ENCODE measurements at regions not wholly inside any gene's neighbourhood (a gene's known extent, or its start where the extent isn't known, plus 50 kb on each side); places are given as distances from the start of the nearest gene placed in this dataset.

GRCh38 chr17:17398188-17398942 is 78.4 kb upstream of the MED9 start:
- TF ChIP-seq EZH2 (IDR thresholded peaks at IDR 0.05; ENCODE audit: low read length, missing control alignments) (no peak), CTCF (conservative IDR thresholded peaks at IDR 0.05 in 1 of 2, IDR thresholded peaks at IDR 0.05 in 1 of 2; ENCODE audit: low read depth in 1 of 2, low read length in 2 of 2) (no peak)
- H3K9me3 ChIP-seq (ENCODE audit: control insufficient read depth, insufficient read depth, low read depth, low read length): no peaks in the 10 kb centered on the region
- no peaks in the 10 kb centered on the region for H3K36me3 ChIP-seq (ENCODE audit: control insufficient read depth, insufficient read depth, low read length)
- H4K20me1 ChIP-seq (ENCODE audit: control insufficient read depth, extremely low read depth, insufficient read depth, low read length): no peaks in the 10 kb centered on the region
- H3K79me2 ChIP-seq (ENCODE audit: control insufficient read depth, insufficient read depth, low read length): no peaks in the 10 kb centered on the region
- no peak overlapping the region for H3K4me3 ChIP-seq (replicated peaks in 1 of 4; ENCODE audit: control extremely low read depth in 1 of 4, insufficient read depth in 1 of 4, low read depth in 3 of 4, low read length in 4 of 4)
- H3K27me3 ChIP-seq (ENCODE audit: control insufficient read depth, insufficient read depth, low read length): peaks cover 2% of the 10 kb centered on the region
- peaks cover 2% of the 10 kb centered on the region for H3K4me1 ChIP-seq (ENCODE audit: control insufficient read depth, extremely low read depth, insufficient read depth, low read length)
- H2AFZ ChIP-seq (ENCODE audit: low read length): peak overlapping the region; percentile 73
- peak overlapping the region; percentile 52 for H3K4me2 ChIP-seq (ENCODE audit: extremely low read depth, insufficient read depth, low read length)
- H3K27ac ChIP-seq (ENCODE audit: insufficient read depth, low read length): no peak overlapping the region
- DNase-seq (ENCODE audit: low read depth in 2 of 2): peak; percentile 35 to 41
- no peak overlapping the region for H3K9ac ChIP-seq (ENCODE audit: insufficient read depth, low read length)

DNA sequence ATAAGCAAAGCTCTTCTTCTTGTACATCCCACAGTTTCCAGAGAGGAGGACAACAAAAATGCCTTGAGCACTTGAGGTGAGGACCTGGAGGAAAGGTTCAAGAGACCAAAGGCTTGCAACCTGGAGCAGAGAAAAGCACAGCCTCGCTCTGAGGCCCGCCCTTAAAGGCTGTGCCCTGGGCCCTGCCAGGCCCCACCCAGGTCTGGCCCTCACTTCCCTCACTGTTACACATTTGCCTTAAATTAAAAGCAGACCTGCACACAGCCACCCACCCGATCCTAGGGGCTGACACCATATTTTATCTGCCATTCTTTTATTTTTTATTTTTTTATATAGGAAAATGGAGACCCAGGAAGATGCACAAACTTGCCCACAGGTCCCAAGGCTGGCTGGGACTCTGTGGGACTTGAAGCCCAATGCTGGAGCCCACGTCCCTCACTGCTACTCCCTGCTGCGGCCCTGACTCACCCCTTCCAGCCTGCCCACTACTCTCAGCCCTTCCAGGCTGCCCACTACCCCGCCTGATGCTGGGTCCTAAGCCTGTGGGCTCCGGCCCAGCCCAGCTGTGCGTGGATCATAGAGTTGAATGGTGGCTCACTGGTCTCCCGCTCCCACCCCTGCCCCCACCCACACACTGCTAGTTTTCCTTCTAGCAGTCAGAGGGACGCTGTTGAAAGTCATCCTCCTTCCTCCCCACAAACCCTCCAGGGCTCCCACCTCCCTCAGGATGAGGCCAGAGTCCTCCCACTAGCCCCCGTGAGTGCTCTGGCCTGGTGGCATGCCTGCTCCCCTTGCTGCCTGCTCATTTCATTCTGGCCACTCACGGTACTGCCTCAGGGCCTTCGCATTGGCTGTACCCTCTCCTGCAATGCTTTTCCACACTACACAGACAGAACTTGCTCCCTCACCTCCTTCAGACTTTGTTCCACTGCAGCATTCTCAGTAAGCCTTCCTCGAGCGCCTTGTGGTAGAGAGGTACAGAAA is 77.6 kb upstream of the MED9 start:
- Histone ChIP-seq H3K9ac (ENCODE audit: insufficient read depth, low read length) (no peak overlapping the region), H3K4me2 (ENCODE audit: extremely low read depth, insufficient read depth, low read length) (peak overlapping the region; percentile 52), H3K4me3 (replicated peaks in 1 of 4; ENCODE audit: control extremely low read depth in 1 of 4, insufficient read depth in 1 of 4, low read depth in 3 of 4, low read length in 4 of 4) (no peak overlapping the region), H4K20me1 (ENCODE audit: control insufficient read depth, extremely low read depth, insufficient read depth, low read length) (no peaks in the 10 kb centered on the region), H3K27ac (ENCODE audit: insufficient read depth, low read length) (no peak overlapping the region), H2AFZ (ENCODE audit: low read length) (peak overlapping the region; percentile 73), H3K4me1 (ENCODE audit: control insufficient read depth, extremely low read depth, insufficient read depth, low read length) (peaks cover 2% of the 10 kb centered on the region), H3K79me2 (ENCODE audit: control insufficient read depth, insufficient read depth, low read length) (no peaks in the 10 kb centered on the region), H3K27me3 (ENCODE audit: control insufficient read depth, insufficient read depth, low read length) (peaks cover 3% of the 10 kb centered on the region), H3K9me3 (ENCODE audit: control insufficient read depth, insufficient read depth, low read depth, low read length) (no peaks in the 10 kb centered on the region), H3K36me3 (ENCODE audit: control insufficient read depth, insufficient read depth, low read length) (no peaks in the 10 kb centered on the region)
- DNase-seq (ENCODE audit: low read depth in 2 of 2): no peak
- no peak for TF ChIP-seq CTCF (conservative IDR thresholded peaks at IDR 0.05 in 1 of 2, IDR thresholded peaks at IDR 0.05 in 1 of 2; ENCODE audit: low read depth in 1 of 2, low read length in 2 of 2)
- TF ChIP-seq EZH2 (IDR thresholded peaks at IDR 0.05; ENCODE audit: low read length, missing control alignments): no peak

DNA sequence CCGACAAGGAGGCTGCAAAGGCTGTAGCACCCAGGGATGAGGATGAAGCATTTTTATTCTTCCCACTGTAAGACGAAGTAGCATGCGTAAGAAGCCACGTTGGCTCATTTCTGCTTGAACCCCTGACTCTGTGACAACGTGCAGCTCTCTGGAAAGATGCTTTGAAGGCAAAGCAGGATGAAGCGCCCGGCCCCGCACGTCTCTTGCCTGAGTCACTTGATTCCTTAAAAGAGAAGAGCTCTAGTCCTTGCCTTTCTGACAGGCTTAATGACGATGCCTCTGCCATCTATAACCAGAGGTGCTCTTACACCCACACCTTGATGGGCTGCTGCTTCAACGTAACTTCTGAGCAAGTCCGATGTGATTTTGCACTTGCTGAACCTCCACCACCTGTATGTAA is 76.7 kb upstream of the MED9 start:
- no peak overlapping the region for H3K27ac ChIP-seq (ENCODE audit: insufficient read depth, low read length)
- no peak overlapping the region for H2AFZ ChIP-seq (ENCODE audit: low read length)

More for the DNA sequence above, 76.7 kb upstream of the MED9 start:
- no peak overlapping the region for H3K4me3 ChIP-seq (replicated peaks in 1 of 4; ENCODE audit: control extremely low read depth in 1 of 4, insufficient read depth in 1 of 4, low read depth in 3 of 4, low read length in 4 of 4)
- peaks cover 2% of the 10 kb centered on the region for H3K4me1 ChIP-seq (ENCODE audit: control insufficient read depth, extremely low read depth, insufficient read depth, low read length)
- H4K20me1 ChIP-seq (ENCODE audit: control insufficient read depth, extremely low read depth, insufficient read depth, low read length): no peaks in the 10 kb centered on the region
- H3K4me2 ChIP-seq (ENCODE audit: extremely low read depth, insufficient read depth, low read length): no peak overlapping the region
- H3K9me3 ChIP-seq (ENCODE audit: control insufficient read depth, insufficient read depth, low read depth, low read length): no peaks in the 10 kb centered on the region
- H3K9ac ChIP-seq (ENCODE audit: insufficient read depth, low read length): no peak overlapping the region
- TF ChIP-seq CTCF (conservative IDR thresholded peaks at IDR 0.05 in 1 of 2, IDR thresholded peaks at IDR 0.05 in 1 of 2; ENCODE audit: low read depth in 1 of 2, low read length in 2 of 2) (no peak), EZH2 (IDR thresholded peaks at IDR 0.05; ENCODE audit: low read length, missing control alignments) (no peak)
- H3K27me3 ChIP-seq (ENCODE audit: control insufficient read depth, insufficient read depth, low read length): peaks cover 6% of the 10 kb centered on the region
- H3K36me3 ChIP-seq (ENCODE audit: control insufficient read depth, insufficient read depth, low read length): no peaks in the 10 kb centered on the region
- H3K79me2 ChIP-seq (ENCODE audit: control insufficient read depth, insufficient read depth, low read length): no peaks in the 10 kb centered on the region
- no peak for DNase-seq (ENCODE audit: low read depth in 2 of 2)

Data from fibroblast of lung (primary cell).